ENCODE measurements at regions not wholly inside any gene's neighbourhood (a gene's known extent, or its start where the extent isn't known, plus 50 kb on each side); places are given as distances from the start of the nearest gene placed in this dataset.
A peak's percentile ranks its signal among the peaks of the same experiment; 100 is the strongest.

- Histone ChIP-seq H3K27me3 (replicated peaks in 1 of 7) (no peaks in the 10 kb centered on the region), H3K4me3 (no peak overlapping the region)
Measured at GRCh38 chr6:143578054-143578453, 66.5 kb upstream of the FUCA2 start.

GRCh38 chr6:143575901-143576426, 64.4 kb upstream of the FUCA2 start:
- DNase-seq = no peak
- Histone ChIP-seq H3K27ac (no peak overlapping the region), H3K4me1 (peaks cover 0 to 7% (median 2%) of the 10 kb centered on the region in 6 donors), H3K9me3 (no peaks in the 10 kb centered on the region), H3K4me3 (no peak overlapping the region), H3K36me3 (no peaks in the 10 kb centered on the region), H3K27me3 (replicated peaks in 1 of 7) (no peaks in the 10 kb centered on the region)
- whole genome bisulfite sequencing, 5 donors = 89 to 94% (median 90%) methylated on average over 6 of the region's 6 CpGs
- intact Hi-C loops (cut with DNase I; ENCODE audit: low total_unique reads) = loop anchor here (2.0 kb wide), 1 partner anchor 439 kb away; no protein-coding TSS in a partner anchor
- TF ChIP-seq, protein P1, sequence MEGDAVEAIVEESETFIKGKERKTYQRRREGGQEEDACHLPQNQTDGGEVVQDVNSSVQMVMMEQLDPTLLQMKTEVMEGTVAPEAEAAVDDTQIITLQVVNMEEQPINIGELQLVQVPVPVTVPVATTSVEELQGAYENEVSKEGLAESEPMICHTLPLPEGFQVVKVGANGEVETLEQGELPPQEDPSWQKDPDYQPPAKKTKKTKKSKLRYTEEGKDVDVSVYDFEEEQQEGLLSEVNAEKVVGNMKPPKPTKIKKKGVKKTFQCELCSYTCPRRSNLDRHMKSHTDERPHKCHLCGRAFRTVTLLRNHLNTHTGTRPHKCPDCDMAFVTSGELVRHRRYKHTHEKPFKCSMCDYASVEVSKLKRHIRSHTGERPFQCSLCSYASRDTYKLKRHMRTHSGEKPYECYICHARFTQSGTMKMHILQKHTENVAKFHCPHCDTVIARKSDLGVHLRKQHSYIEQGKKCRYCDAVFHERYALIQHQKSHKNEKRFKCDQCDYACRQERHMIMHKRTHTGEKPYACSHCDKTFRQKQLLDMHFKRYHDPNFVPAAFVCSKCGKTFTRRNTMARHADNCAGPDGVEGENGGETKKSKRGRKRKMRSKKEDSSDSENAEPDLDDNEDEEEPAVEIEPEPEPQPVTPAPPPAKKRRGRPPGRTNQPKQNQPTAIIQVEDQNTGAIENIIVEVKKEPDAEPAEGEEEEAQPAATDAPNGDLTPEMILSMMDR (IDR thresholded peaks at IDR 0.05 in 8 of 11, conservative IDR thresholded peaks at IDR 0.05 in 3 of 11) = no peak
- no peak for TF ChIP-seq POLR2A (IDR thresholded peaks at IDR 0.05)
- no peak for TF ChIP-seq POLR2AphosphoS5 (IDR thresholded peaks at IDR 0.05)

More at GRCh38 chr6:143578054-143578453, 66.5 kb upstream of the FUCA2 start:
- Histone ChIP-seq H3K27ac (no peak overlapping the region), H3K36me3 (no peaks in the 10 kb centered on the region), H3K9me3 (no peaks in the 10 kb centered on the region), H3K4me1 (peaks cover 0 to 7% (median 2%) of the 10 kb centered on the region in 6 donors)
- no peak for DNase-seq
- intact Hi-C loops (cut with DNase I; ENCODE audit: low total_unique reads) = no loop called here
- 33 to 78% (median 51%) methylated on average over 2 of the region's 2 CpGs for WGBS, 5 donors
- TF ChIP-seq, protein P1 (IDR thresholded peaks at IDR 0.05 in 8 of 11, conservative IDR thresholded peaks at IDR 0.05 in 3 of 11) = no peak
- TF ChIP-seq POLR2A (IDR thresholded peaks at IDR 0.05) (no peak), POLR2AphosphoS5 (IDR thresholded peaks at IDR 0.05) (no peak)

DNA sequence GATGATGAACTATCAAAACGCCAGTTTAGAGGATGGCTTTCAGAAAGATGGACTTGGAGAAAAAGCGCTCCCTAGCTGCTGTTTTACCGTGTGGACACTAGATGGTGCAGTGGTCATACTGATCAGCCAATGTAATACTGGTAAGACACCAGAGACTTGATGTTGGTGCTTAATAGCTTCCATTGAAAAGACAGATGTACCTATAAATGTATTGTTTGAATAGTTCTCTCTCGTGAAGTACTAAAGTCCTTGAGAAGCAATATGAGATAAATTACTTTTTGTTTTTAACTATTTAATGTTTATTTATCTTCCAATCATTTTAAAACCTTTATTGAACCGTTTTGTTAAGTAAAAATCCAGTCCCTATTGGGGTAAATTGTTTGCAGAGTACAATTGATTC, 63.9 kb upstream of the FUCA2 start:
- WGBS, 5 donors = 0 to 22% (median 11%) methylated on average over 5 of the region's 5 CpGs
- H3K4me3 ChIP-seq = no peak overlapping the region
- DNase-seq = no peak
- no peaks in the 10 kb centered on the region for H3K36me3 ChIP-seq
- TF ChIP-seq, protein P1 (IDR thresholded peaks at IDR 0.05 in 8 of 11, conservative IDR thresholded peaks at IDR 0.05 in 3 of 11) = peak; percentile 67 to 92 (median 87)
- TF ChIP-seq POLR2AphosphoS5 (IDR thresholded peaks at IDR 0.05) (no peak), POLR2A (IDR thresholded peaks at IDR 0.05) (no peak)
- no peaks in the 10 kb centered on the region for H3K27me3 ChIP-seq (replicated peaks in 1 of 7)
- intact Hi-C loops (cut with DNase I; ENCODE audit: low total_unique reads) = loop anchor here (2.0 kb wide), 1 partner anchor 439 kb away; no protein-coding TSS in a partner anchor
- peaks cover 0 to 7% (median 2%) of the 10 kb centered on the region in 6 donors for H3K4me1 ChIP-seq
- no peak overlapping the region for H3K27ac ChIP-seq
- no peaks in the 10 kb centered on the region for H3K9me3 ChIP-seq

GRCh38 chr6:143570147-143570853, 58.8 kb upstream of the FUCA2 start:
- Histone ChIP-seq H3K9me3 (no peaks in the 10 kb centered on the region), H3K27ac (no peak overlapping the region), H3K27me3 (replicated peaks in 1 of 7) (no peaks in the 10 kb centered on the region), H3K4me1 (peaks cover 0 to 27% (median 8%) of the 10 kb centered on the region in 6 donors), H3K36me3 (no peaks in the 10 kb centered on the region), H3K4me3 (no peak overlapping the region)
- no peak for TF ChIP-seq POLR2A (IDR thresholded peaks at IDR 0.05)
- no peak for TF ChIP-seq POLR2AphosphoS5 (IDR thresholded peaks at IDR 0.05)
- TF ChIP-seq, protein P1 (IDR thresholded peaks at IDR 0.05 in 8 of 11, conservative IDR thresholded peaks at IDR 0.05 in 3 of 11) = no peak
- 74 to 87% (median 77%) methylated on average over 13 of the region's 13 CpGs for WGBS, 5 donors
- intact Hi-C loops (cut with DNase I; ENCODE audit: low total_unique reads) = no loop called here
- no peak for DNase-seq
